HepG2 (cell line): ENCODE measurements at regions not wholly inside any gene's neighbourhood (a gene's known extent, or its start where the extent isn't known, plus 50 kb on each side); places are given as distances from the start of the nearest gene placed in this dataset.
A peak's percentile ranks its signal among the peaks of the same experiment; 100 is the strongest.

Experiments used
- MAFK ChIP-seq, 2 experiments: IDR thresholded peaks in 1 of 2; conservative IDR thresholded peaks in 1 of 2; 2 replicates each; pipeline ENCODE4 v1.6.1; 2011; ENCODE audit warnings: improper control_type of control experiment in 2 of 2, low read length in 2 of 2
- MATR3 ChIP-seq: sonication (generic); formaldehyde crosslinking; IDR thresholded peaks from 2 replicates; pipeline ENCODE4 v1.4.0; 2020; ENCODE audit warnings: missing genetic modification reagents
- MTA1 ChIP-seq: sonication (generic); formaldehyde crosslinking; IDR thresholded peaks from 2 replicates; pipeline ENCODE4 v1.4.0; 2020; ENCODE audit warnings: missing genetic modification reagents, mild to moderate bottlenecking, borderline replicate concordance
- NR3C1 ChIP-seq: sonication (generic); formaldehyde crosslinking; IDR thresholded peaks from 2 replicates; pipeline ENCODE4 v1.4.0; 2020; ENCODE audit warnings: missing genetic modification reagents
- TCF7 ChIP-seq: sonication (generic); IDR thresholded peaks from 2 replicates; pipeline ENCODE4 v1.6.1; 2016; ENCODE audit warnings: antibody characterized with exemption, low read depth
- U2AF2 ChIP-seq: fragments of 200-400 bp; formaldehyde crosslinking; IDR thresholded peaks from 2 replicates; pipeline ENCODE4 v1.6.1; 2017; ENCODE audit warnings: low read depth, mild to moderate bottlenecking, low read length
- UBTF ChIP-seq: sonication (generic); formaldehyde crosslinking; IDR thresholded peaks from 2 replicates; pipeline ENCODE4 v1.4.0; 2020; ENCODE audit warnings: mild to moderate bottlenecking, missing genetic modification reagents
- ZFX ChIP-seq: sonication (generic); formaldehyde crosslinking; IDR thresholded peaks from 2 replicates; pipeline ENCODE4 v1.4.0; 2020; ENCODE audit warnings: mild to moderate bottlenecking, low read depth, missing genetic modification reagents, moderate library complexity
- TF ChIP-seq, protein P1 (sequence below): sonication (generic); formaldehyde crosslinking; IDR thresholded peaks from 2 replicates; pipeline ENCODE4 v1.4.0; 2020; ENCODE audit warnings: mild to moderate bottlenecking, missing genetic modification reagents
- TF ChIP-seq, protein P2 (sequence below): sonication (generic); formaldehyde crosslinking; IDR thresholded peaks from 2 replicates; pipeline ENCODE4 v1.5.0; 2020; ENCODE audit warnings: missing genetic modification reagents
- TF ChIP-seq, protein P3 (sequence below): sonication (generic); formaldehyde crosslinking; IDR thresholded peaks from 2 replicates; pipeline ENCODE4 v1.4.0; 2020; ENCODE audit warnings: low read depth, mild to moderate bottlenecking, missing genetic modification reagents
- TF ChIP-seq, protein P4 (sequence below): sonication (generic); formaldehyde crosslinking; IDR thresholded peaks from 2 replicates; pipeline ENCODE4 v1.4.0; 2020; ENCODE audit warnings: low read depth, missing genetic modification reagents

DNA sequence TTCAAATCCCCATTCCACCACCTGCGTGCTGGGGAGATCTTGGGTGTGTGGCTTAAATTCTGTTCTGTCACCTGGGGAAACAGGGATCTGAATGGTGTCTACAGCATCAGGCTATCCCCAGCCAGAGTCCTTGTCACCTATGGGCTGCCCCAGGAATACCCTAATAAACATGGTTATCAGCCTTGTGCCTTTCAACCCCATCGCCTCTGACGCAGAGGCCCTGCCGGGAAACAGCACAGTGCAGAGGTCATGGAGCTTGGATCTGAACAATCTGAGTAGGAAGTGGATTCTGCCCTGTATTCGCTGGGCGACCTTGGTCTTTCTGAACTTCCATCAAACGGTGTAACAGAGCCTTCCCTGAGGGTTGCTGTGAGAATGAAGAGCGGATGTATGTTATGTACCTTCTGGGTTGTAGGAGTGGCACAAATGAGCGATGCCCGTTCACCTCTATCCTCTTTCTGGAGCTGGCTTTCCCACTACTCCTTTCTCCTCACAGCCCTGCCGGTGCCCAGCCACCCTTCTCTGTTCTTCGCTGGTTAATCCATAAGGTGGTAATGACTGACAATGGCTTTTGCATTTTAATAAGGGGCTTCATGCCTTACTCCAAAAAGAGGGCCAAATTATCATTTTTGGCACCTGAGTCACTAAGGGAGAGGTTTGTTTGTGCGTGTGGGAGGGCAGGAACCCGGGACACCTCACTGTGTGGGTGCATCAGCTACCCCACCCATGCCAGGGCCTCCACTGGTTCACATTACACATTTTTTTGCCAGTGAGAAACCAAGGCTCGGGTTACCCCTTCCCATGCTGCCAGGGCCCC, 256.5 kb downstream of the MYCN start (continued):
- TF ChIP-seq, protein P1, sequence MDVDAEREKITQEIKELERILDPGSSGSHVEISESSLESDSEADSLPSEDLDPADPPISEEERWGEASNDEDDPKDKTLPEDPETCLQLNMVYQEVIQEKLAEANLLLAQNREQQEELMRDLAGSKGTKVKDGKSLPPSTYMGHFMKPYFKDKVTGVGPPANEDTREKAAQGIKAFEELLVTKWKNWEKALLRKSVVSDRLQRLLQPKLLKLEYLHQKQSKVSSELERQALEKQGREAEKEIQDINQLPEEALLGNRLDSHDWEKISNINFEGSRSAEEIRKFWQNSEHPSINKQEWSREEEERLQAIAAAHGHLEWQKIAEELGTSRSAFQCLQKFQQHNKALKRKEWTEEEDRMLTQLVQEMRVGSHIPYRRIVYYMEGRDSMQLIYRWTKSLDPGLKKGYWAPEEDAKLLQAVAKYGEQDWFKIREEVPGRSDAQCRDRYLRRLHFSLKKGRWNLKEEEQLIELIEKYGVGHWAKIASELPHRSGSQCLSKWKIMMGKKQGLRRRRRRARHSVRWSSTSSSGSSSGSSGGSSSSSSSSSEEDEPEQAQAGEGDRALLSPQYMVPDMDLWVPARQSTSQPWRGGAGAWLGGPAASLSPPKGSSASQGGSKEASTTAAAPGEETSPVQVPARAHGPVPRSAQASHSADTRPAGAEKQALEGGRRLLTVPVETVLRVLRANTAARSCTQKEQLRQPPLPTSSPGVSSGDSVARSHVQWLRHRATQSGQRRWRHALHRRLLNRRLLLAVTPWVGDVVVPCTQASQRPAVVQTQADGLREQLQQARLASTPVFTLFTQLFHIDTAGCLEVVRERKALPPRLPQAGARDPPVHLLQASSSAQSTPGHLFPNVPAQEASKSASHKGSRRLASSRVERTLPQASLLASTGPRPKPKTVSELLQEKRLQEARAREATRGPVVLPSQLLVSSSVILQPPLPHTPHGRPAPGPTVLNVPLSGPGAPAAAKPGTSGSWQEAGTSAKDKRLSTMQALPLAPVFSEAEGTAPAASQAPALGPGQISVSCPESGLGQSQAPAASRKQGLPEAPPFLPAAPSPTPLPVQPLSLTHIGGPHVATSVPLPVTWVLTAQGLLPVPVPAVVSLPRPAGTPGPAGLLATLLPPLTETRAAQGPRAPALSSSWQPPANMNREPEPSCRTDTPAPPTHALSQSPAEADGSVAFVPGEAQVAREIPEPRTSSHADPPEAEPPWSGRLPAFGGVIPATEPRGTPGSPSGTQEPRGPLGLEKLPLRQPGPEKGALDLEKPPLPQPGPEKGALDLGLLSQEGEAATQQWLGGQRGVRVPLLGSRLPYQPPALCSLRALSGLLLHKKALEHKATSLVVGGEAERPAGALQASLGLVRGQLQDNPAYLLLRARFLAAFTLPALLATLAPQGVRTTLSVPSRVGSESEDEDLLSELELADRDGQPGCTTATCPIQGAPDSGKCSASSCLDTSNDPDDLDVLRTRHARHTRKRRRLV = no peak
- TF ChIP-seq NR3C1 (no peak), MTA1 (peak; percentile 71), UBTF (CRISPR knock-in tag) (peak; percentile 53; the same call in 1 of the 2 replicates), MATR3 (CRISPR knock-in tag) (no peak), MAFK (conservative IDR thresholded peaks at IDR 0.05 in 1 of 2, IDR thresholded peaks at IDR 0.05 in 1 of 2; ENCODE audit: low read length in 2 of 2) (no peak), ZFX (CRISPR knock-in tag) (peak; percentile 72), U2AF2 (no peak), TCF7 (peak; percentile 71; the same call in 1 of the 2 replicates)
- TF ChIP-seq, protein P2, sequence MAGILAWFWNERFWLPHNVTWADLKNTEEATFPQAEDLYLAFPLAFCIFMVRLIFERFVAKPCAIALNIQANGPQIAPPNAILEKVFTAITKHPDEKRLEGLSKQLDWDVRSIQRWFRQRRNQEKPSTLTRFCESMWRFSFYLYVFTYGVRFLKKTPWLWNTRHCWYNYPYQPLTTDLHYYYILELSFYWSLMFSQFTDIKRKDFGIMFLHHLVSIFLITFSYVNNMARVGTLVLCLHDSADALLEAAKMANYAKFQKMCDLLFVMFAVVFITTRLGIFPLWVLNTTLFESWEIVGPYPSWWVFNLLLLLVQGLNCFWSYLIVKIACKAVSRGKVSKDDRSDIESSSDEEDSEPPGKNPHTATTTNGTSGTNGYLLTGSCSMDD = no peak
- TF ChIP-seq, protein P3, sequence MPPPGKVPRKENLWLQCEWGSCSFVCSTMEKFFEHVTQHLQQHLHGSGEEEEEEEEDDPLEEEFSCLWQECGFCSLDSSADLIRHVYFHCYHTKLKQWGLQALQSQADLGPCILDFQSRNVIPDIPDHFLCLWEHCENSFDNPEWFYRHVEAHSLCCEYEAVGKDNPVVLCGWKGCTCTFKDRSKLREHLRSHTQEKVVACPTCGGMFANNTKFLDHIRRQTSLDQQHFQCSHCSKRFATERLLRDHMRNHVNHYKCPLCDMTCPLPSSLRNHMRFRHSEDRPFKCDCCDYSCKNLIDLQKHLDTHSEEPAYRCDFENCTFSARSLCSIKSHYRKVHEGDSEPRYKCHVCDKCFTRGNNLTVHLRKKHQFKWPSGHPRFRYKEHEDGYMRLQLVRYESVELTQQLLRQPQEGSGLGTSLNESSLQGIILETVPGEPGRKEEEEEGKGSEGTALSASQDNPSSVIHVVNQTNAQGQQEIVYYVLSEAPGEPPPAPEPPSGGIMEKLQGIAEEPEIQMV (CRISPR knock-in tag) = peak; percentile 55
- TF ChIP-seq, protein P4, sequence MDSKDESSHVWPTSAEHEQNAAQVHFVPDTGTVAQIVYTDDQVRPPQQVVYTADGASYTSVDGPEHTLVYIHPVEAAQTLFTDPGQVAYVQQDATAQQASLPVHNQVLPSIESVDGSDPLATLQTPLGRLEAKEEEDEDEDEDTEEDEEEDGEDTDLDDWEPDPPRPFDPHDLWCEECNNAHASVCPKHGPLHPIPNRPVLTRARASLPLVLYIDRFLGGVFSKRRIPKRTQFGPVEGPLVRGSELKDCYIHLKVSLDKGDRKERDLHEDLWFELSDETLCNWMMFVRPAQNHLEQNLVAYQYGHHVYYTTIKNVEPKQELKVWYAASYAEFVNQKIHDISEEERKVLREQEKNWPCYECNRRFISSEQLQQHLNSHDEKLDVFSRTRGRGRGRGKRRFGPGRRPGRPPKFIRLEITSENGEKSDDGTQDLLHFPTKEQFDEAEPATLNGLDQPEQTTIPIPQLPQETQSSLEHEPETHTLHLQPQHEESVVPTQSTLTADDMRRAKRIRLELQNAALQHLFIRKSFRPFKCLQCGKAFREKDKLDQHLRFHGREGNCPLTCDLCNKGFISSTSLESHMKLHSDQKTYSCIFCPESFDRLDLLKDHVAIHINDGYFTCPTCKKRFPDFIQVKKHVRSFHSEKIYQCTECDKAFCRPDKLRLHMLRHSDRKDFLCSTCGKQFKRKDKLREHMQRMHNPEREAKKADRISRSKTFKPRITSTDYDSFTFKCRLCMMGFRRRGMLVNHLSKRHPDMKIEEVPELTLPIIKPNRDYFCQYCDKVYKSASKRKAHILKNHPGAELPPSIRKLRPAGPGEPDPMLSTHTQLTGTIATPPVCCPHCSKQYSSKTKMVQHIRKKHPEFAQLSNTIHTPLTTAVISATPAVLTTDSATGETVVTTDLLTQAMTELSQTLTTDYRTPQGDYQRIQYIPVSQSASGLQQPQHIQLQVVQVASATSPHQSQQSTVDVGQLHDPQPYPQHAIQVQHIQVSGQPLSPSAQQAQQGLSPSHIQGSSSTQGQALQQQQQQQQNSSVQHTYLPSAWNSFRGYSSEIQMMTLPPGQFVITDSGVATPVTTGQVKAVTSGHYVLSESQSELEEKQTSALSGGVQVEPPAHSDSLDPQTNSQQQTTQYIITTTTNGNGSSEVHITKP (CRISPR knock-in tag) = no peak
